ENCODE measurements at regions not wholly inside any gene's neighbourhood (a gene's known extent, or its start where the extent isn't known, plus 50 kb on each side); places are given as distances from the start of the nearest gene placed in this dataset.

GRCh38 chr1:213387380-213388015 is 336.5 kb downstream of the RPS6KC1 start:
- TF ChIP-seq CTCF (IDR thresholded peaks at IDR 0.05; ENCODE audit: extremely low read depth, missing control alignments): no peak
- no peak for DNase-seq (ENCODE audit: low spot score)

- no peak for TF ChIP-seq CTCF (IDR thresholded peaks at IDR 0.05; ENCODE audit: extremely low read depth, missing control alignments)
- no peak for DNase-seq (ENCODE audit: low spot score)
Measured at GRCh38 chr1:213388199-213388598, 337.2 kb downstream of the RPS6KC1 start.

- TF ChIP-seq CTCF (IDR thresholded peaks at IDR 0.05; ENCODE audit: extremely low read depth, missing control alignments): no peak
- no peak for DNase-seq (ENCODE audit: low spot score)
Measured at GRCh38 chr1:213389061-213389581, 338.1 kb downstream of the RPS6KC1 start.

- TF ChIP-seq CTCF (IDR thresholded peaks at IDR 0.05; ENCODE audit: extremely low read depth, missing control alignments): no peak
- DNase-seq (ENCODE audit: low spot score): no peak
Measured at GRCh38 chr1:213391445-213391844, 340.4 kb downstream of the RPS6KC1 start.

GRCh38 chr1:213393860-213394259 is 342.8 kb downstream of the RPS6KC1 start:
- DNase-seq (ENCODE audit: low spot score): no peak

GRCh38 chr1:213394837-213395236 is 343.8 kb downstream of the RPS6KC1 start:
- DNase-seq (ENCODE audit: low spot score): no peak
- no peak for TF ChIP-seq CTCF (IDR thresholded peaks at IDR 0.05; ENCODE audit: extremely low read depth, missing control alignments)

More at GRCh38 chr1:213393860-213394259, 342.8 kb downstream of the RPS6KC1 start:
- TF ChIP-seq CTCF (IDR thresholded peaks at IDR 0.05; ENCODE audit: extremely low read depth, missing control alignments): no peak

- no peak for DNase-seq (ENCODE audit: low spot score)
Measured at GRCh38 chr1:213397638-213398037, 346.6 kb downstream of the RPS6KC1 start.

More at GRCh38 chr1:213397638-213398037, 346.6 kb downstream of the RPS6KC1 start:
- TF ChIP-seq CTCF (IDR thresholded peaks at IDR 0.05; ENCODE audit: extremely low read depth, missing control alignments): no peak
